HL-60/S4 treated with phorbol 12-myristate 13-acetate at 8.2 ng/mL for 4 days and 3 days (cell line): ENCODE measurements at regions not wholly inside any gene's neighbourhood (a gene's known extent, or its start where the extent isn't known, plus 50 kb on each side); places are given as distances from the start of the nearest gene placed in this dataset.

Experiments
- in situ Hi-C: fragments of 300-500 bp; cut with MboI; formaldehyde crosslinking; loops from 2 replicates; pipeline ENCODE4 v1.15.0; 2022; ENCODE audit warnings: low sequenced_read_pairs

DNA sequence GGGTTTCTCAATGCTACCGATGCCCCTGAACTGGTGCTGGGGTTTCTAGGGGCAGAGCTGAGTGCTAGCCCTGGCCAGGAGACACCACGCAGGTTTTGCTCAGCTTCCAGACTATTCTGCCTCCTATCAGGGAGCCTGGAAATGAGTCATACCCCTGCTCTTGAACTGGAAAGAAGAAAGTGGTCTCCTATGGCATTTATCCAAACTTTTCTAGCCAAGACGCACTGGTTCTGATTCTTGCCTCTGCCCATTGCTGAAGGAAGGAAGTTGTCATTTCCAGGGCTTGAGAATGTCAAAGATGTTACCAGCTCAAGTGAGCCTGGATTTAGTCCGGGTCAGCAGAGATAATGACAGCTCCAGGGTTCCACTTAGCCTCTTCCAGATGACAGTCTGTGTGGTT, 561.9 kb downstream of the CDK5RAP2 start:
- in situ Hi-C loops, result no loop called here

DNA sequence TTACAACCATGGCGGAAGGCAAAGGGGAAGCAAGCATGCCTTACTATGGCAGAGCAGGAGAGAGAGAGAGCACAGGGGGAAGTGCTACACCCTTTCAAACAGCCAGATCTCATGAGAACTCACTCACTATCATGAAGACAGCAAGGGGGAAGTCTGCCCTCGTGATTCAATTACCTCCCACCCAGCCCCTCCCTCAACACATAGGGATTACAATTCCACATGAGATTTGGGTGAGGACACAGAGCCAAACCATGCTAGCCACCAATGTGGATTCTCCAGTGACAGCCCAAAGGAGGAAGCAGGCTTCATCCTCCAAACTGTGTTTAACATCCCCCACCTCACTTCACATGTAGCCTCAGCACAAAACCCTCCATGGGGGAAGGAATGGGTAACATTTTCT, 563.7 kb downstream of the CDK5RAP2 start:
- in situ Hi-C loops, result no loop called here

DNA sequence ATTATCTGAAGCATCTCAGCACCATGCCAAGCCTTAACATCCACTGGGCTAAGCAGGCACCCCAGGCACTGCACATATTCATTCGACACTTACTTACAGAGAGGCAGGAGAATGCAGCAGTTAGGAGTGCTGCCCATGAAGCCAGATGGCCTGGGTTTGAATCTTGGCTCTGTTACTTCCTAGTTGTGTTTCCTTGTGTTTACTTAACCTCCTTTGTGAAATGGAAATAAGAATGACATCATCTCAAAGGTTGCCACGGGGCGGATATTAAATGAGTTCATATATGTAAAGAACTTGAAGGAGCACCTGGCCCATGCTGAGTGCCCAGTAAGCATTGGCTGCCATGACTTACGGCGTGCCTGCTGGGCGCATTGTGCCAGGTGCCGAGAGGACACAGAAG, 565.2 kb downstream of the CDK5RAP2 start:
- in situ Hi-C loops, result no loop called here

DNA sequence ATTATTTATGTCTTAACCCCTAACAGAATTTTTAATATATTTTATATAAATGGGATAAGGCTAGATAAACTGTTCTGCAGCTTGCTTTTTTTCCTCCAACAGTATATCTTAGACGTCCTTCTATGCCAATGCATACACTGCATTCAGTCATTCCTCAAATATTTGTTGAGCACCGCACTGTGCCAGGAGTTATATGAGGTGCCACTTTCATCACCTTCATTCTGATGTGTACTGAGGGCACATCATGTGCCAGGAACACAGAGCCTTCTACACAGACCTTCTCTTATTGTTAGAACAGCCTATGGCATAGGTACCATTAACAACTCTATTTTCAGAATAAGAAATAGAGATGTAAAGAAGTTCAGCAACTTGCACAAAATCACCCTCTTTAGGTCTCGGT, 570.1 kb downstream of the CDK5RAP2 start:
- in situ Hi-C loops, result no loop called here

DNA sequence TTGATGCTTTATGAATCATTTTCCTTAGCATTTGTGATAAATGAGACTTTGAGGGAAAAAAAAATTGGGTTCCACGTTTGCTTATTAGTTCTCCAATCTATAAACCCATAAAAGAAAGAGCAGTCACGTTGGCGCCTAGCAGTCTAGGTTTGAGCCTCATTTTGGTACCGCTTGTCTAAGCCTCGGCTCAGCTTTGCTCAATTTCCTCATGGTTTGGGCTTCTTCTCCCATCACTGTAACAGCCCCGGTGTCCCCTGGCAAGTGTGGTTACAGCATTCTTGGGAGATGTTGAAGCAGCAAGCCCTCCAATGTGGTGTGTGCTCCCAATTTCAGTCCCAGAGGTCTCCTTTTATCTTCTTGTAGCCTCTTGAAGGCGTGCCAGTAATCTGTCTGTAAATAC, 578.4 kb downstream of the CDK5RAP2 start:
- in situ Hi-C loops, result no loop called here

DNA sequence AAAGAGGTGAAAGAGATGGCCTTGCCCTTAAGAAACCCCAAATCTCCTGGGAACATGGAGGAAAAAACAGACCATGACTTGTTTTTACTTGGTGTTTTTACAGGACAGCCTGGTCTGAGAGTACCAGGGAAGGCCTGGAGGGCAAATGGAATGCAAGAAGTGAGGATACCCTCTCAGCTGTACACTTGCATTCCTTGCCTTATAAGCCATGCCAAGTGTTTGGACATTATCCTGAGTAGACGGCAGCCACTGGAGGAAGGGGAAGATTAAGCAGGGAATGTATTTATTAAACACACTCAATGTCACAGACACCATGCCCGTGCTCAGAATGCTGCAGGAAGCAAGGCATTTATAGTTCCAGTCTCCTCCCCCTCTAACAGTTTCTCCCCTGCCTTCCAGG, 581.4 kb downstream of the CDK5RAP2 start:
- in situ Hi-C loops, result no loop called here

DNA sequence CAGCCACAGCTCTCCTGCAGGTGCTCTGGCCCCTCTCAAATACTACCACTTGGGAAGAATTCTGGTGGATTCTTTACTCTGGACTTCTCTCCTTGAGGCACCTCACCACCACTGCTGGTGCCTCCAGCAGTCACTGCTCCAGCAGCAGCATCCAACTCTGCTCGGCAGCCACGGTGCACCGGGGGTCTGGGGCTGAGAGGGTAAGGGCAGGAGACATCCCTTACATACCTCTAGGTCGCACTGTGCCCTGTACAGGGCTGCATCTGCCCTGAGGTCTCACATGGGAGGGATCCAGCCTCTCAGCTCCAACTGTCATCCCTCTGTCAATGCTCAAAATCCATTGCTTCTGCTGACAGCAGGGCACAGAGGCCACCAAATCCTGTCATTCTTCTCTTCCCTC, 588.2 kb downstream of the CDK5RAP2 start:
- in situ Hi-C loops, result no loop called here

DNA sequence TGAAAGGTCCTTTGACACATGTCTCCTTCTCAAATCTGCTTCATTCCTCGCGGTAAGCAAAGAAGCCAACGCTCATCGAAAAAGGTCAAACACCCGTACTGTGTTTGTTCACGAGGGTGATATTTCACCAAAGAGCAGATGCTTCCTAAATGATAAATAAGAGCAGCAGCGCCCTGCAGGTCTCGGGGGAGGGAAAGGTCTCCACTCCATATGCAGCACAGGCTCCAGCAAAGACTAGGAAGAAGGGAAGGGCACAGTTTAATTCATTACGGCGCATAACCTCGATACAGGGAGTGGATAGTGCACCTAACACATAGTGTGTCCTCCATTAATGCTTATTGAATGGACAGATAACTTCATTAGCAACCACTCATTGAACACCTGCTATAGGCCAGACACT, 593.3 kb downstream of the CDK5RAP2 start:
- in situ Hi-C loops, result no loop called here

DNA sequence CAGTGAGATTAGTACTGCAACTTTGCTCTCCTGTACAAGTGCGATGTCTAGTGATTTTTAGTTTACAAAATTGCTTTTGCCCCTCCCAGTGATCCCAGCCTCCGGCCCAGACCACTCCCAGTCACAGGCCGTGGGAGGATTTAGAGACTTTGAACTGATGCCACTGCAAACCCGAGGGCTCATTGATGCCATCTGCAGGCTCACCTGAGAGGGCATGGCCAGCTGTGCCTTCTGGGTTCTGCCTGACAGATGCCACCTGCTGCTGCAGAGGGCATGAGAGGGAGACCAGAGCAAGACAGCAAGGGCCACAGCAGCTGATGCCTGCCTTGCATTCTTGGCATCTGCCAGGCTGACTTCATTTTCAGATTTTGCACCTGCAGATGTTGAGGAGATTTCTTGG, 593.8 kb downstream of the CDK5RAP2 start:
- in situ Hi-C loops, result no loop called here

DNA sequence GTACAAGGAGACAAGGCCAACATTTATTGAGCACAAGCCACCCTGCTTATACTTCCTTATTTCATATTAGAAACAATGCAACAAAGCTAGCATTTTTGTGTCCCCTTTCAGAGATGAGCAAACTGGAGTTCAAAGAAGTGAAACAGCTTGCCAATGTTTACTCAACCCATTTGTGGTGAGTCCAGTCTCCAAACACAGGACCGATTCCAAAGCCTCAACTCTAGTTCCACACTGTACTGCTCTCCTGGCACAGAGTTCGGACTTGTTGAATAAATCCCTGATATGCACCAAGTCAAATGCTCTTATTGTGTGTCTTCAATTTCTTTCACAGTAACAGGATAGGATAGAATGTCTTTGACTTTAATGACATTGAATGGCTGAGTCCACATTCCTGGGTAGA, 604.8 kb upstream of the BRINP1 start:
- in situ Hi-C loops, result no loop called here

DNA sequence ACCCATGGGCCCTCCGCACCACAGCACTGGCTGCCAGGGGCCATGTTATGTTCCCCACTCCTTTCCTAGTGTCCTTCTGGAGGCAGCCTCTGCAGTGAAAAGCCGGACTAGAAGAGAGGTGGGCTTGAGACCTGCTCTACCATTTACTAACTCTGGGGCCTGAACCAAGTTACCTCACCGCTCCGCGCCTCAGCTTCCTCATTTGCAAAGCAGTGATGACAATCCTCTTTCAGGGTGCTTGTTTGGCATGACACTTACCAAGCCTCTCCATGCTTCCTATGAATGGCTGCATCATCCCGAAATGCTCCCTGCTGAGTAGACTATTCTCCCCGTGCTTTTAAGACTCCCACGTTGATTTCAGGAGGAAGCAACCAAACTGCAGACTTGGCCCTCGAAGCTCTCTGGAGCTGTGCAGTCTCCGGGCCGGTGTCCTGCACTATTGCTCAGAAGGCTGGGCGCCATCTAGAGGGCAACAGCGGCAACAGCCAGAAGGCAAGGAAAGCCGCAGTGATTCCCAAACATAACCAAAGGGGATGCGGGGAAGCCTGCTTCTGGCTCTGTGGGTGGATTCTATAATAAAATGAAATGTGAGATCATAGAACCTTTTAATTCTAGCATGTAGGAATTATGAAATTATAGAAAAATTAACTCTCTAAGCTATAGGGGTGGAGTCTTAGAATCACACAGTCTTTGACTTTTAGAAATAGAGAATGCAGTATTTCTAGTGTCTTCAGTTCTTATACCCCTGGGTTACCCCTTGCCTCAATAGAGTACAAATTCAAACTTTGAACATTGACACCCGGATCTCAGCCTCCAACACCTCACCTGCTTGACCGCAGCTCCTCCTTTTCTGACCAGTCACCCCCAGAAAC, 599.8 kb upstream of the BRINP1 start:
- in situ Hi-C loops, result no loop called here

DNA sequence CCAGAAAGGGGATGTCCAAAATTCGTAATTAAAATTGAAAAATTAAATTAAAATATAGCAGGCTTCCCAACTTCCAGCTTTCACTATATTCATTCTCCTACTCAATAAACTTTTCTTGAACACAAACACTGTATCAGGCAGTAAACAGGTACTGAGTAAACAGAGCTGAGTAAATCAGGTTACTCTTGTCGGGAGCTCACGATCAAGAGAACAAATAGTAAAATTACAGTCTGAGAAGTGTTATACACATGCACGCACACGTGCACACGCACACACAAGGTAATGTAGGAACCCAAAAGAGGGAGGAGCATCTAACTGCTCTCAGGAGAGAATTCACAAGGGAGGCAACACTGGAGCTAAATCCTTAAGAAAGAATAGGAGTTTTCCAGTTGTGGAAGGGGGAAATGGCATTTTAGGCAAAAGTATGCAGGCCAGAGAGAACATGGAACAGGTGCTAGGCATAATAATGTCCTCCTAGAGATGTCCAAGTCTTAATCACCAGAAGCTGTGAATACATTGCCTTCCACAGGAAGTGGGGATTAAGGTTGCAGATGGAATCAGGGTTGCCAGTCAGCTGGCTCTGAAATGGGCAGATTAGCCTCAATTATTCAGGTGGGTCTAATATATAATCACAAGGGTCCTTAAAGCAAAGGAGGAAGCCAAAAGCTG, 598.8 kb upstream of the BRINP1 start:
- in situ Hi-C loops, result no loop called here

DNA sequence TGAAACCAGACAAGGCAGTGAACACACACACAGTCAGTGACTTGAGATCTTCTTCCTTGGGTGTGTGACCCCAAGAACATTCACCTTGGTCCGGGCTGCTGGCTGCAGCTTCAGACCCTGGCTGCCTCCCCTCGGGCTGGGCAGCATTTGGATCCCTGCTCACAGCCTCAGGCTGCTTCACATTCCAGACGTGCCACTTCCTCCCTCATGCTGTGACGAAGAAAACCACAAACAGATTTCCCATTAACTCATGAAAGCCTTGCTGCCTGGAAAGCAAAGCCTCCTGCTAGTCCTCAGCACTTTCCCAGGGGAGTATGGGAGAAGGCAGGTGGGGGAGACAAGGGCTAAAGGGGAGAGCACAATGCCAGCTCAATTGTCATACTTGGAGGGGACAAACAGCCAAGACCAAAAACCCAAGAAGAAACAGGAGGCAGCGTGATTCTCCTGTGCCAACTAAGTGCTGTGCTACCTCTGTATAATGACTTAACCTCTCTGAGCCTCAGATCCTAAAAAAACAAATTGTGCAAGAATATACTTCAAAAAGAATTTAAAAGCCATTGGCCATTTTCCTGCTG, 594.6 kb upstream of the BRINP1 start:
- in situ Hi-C loops, result no loop called here

DNA sequence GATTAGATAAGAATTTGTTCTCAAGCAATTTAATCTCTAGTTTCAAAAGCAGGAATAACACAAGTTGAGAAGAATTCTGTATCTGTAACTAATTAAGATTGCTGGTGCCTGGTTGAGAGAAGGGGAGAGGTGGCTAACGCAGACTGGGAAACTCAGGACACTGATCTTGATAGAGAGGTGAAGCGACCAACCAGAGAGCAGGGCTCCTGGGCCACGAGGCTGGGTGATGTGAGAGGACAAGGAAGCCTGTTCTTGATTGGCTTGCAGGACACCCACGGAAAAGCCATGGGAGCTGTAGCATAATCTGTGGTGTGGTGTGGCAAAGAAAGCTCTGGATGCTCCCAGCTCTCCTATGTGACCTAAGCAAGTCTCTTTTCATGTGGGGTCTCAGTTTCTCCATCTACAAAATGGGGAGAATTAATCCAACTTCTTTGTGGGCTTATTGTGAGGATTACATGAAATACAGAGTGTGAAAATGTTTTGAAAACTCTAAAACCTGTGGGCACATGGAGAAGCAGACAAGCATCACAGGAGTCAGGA, 594.1 kb upstream of the BRINP1 start:
- in situ Hi-C loops, result no loop called here

DNA sequence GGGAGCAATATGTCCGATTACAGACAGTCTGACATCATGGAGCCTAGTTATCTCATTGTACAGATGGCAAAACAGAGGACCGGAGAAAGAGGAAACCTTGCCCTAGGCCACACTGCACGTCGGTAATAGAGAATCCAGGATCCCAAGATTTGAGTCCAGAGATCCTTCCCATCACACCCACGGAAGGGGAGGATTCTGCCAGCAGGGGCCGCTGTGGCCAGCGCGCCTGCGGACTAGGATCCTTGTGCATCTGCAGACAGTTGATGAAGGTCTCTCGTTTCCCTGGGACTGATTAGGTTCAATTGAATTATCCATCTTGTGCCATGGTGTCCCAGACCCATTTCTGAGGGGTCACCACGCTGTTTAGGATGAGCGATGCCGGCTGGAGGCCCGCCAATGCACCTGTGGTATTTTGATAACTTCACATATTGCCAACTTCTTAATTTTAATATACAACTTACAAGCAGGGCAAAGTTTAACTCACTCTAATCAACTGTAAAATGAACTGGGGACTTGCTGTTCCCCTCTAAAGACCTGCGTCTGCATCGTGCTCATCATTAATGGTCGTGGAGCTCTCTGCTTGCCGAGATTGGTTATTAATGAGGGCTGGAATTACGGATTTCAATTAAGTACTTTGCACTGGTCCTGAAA, 592.7 kb upstream of the BRINP1 start:
- in situ Hi-C loops, result no loop called here

DNA sequence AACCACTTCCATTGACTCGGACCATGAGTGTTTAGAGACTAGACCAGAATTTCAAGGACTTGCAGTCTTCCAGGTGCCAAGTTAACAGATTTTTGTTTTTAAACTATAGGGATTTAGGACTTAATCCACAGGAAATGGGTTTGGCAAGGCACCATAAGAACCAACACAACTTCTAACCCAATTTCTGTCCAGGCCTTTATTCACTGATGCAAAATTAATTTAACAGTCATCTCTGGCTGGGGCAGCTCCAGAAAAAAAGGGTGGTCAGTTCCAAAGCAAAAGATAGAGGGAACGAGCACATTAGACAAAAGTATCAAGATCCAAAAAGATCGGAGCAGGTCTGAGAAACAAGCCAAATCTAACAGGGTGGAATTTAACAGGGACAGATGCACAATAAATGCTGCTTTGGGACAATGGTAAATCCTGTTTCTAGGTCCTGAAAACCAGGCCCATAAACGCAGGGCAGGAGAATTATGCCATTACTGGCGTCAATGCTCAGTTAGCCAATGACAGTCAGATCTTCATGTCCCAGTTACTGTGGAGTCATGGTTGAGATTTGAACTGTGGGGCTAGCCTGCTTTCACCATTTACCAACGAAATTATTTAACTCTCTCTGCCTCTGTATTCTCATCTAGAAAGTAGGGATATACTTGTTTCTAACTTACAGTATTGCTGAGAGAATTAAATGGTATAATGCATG, 590.8 kb upstream of the BRINP1 start:
- in situ Hi-C loops, result no loop called here

DNA sequence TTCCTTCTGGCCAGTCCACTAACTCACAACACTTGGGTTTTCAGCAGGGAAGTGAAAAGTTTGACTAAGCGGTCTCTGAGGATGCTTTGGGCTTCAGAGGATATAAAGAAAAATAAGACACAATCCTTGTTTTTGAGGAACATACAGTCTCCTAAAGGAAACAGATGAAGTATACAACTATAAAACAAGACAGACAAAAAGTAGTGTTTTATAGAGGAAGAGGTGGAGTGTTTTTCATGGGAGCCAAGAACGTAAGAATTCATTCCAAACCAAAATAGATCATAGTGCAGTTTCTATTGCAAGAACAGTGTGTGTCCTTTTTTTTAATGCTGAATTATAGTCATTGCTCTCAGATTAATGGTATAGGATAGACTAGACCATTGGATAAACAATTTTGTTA, 586.9 kb upstream of the BRINP1 start:
- in situ Hi-C loops, result no loop called here

DNA sequence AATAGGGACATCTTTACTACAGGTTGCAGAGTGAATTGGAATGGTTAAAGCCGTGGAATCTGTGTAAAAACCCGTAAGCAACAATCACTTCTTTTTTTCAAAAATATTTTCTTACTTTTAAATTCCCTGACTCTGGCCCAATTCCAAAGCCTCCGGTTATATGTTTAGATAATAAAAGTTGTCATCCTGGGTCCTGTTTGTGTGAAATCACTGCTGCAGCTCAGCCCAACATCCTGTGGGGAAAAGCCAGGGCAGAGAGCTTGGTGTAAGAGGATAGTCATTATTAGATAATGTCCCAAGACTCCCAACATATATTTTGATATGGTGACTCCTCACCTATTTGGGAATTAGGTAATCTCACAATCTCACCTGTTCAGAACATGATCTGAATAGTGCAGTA, 586.0 kb upstream of the BRINP1 start:
- in situ Hi-C loops, result no loop called here

DNA sequence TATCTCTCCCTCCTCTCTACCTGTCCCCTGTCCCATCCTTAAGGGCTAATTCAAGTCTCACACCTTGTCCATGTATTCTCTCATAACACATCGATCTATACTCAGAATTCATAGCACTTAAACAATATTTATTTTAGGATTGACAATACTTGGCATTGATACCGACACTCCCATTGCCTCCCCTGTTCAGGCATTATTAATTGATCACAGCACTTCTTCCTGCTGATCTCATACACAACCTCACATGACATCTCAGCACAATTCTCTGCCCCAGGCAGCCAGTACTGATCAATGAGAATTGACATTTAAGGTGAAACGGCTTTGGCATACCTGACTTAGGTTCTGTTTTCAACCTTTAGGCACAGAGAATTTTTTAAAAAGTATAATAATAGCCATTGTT, 582.4 kb upstream of the BRINP1 start:
- in situ Hi-C loops, result no loop called here

DNA sequence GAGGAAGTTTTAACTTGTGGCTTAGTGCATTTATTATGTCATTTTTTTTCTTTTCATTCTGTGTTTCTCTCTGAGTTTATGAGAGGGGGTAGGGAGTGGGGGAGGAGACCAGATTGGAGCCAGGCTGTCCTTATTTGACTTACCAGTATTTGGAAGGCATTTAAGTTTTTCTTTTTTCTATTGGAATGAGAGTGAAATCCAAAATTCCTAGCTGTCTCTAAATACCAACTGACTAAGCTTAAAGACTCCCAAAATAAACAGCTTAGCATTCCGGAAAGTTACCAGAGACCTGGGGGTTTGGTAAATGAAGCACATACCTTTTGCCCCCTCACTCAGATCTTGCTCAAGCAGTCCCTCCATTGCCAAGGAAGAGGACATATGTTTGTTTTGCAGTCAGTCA, 581.9 kb upstream of the BRINP1 start:
- in situ Hi-C loops, result no loop called here

DNA sequence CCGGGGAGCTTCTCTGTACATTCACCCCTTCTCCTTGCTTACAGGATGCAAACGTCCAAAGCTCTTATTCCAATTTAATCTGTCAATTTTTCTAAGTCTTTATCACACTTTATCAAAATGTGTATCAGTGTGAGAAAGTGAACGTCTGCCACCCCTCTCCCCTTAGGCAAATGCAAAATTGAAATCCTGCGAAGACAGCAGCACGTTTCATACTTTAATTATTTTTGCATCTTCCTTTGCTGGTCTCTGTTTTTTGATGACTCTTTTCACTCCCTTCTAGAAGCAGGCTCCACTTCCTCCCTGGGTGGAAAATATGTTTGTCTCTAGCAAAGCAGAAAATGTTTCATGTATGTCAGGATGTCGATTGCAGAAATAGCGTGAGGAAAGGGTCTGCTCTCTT, 576.5 kb upstream of the BRINP1 start:
- in situ Hi-C loops, result no loop called here
